HCT116 (cell line): ENCODE measurements at regions not wholly inside any gene's neighbourhood (a gene's known extent, or its start where the extent isn't known, plus 50 kb on each side); places are given as distances from the start of the nearest gene placed in this dataset.

ENCODE experiments used
- ATAC-seq: fragments of 200-7000 bp; cut with Tn5 transposase; 2 replicates; pipeline ENCODE4 v1.9.1; 2020; ENCODE audit warnings: mild to moderate bottlenecking, moderate library complexity
- BruUV-seq: library from RNA; stranded (reverse); fragments of 400-500 nt; replicated peaks from 2 replicates; lab custom pipeline; 2021; lab: Mats Ljungman, UMichigan
- CTCF ChIA-PET: fragments of 300-600 bp; sonication (Branson Sonifier 250); formaldehyde crosslinking; loops from one replicate; lab custom pipeline; 2021; ENCODE audit warnings: antibody characterized with exemption; lab: Charles Lee
- POLR2A ChIA-PET: fragments of 300-600, 350-600 bp; sonication (Branson Sonifier 250); formaldehyde crosslinking; loops from one replicate; lab custom pipeline; 2021; ENCODE audit warnings: antibody characterized with exemption; lab: Charles Lee
- RAD21 ChIA-PET, 2 experiments: fragments of 300-600 bp; sonication (Branson Sonifier 250); formaldehyde crosslinking; loops; one replicate each; lab custom pipeline; 2023; ENCODE audit warnings: low total read pairs in 2 of 2; ENCODE audit not compliant: uncharacterized antibody in 2 of 2, unreplicated experiment in 2 of 2, low non-redundant PET in 1 of 2; lab: Charles Lee
- DNase-seq: peaks from one replicate; pipeline ENCODE4 v3.0.0-alpha.2; 2010; ENCODE audit warnings: low read depth, low spot score
- H2AFZ ChIP-seq: fragments of 200-600 bp; shearing (Covaris generic), sonication (generic); 2 replicates; pipeline ENCODE4 v1.6.1; 2017; ENCODE audit warnings: low read depth, mixed run types, mixed read lengths, antibody characterized with exemption, low read length; ENCODE audit not compliant: poor library complexity, severe bottlenecking
- H3K27ac ChIP-seq: 2 replicates; pipeline ENCODE4 v1.5.1; 2012; ENCODE audit warnings: low read depth, low read length
- H3K27me3 ChIP-seq: fragments of 200-600 bp; sonication (generic); 2 replicates; pipeline ENCODE4 v1.6.1; 2016; ENCODE audit warnings: mixed run types, low read length, mixed read lengths; ENCODE audit not compliant: insufficient read depth
- H3K36me3 ChIP-seq, 2 experiments: fragments of 200-500 bp in 1 of 2; fragments of 200-600 bp in 1 of 2; sonication (Bioruptor generic) in 1 of 2; sonication (generic) in 1 of 2; 2 replicates each; pipeline versions ENCODE4 v1.5.1 to v1.6.1; 2014 to 2016; ENCODE audit warnings: low read length in 2 of 2, inconsistent platforms in 1 of 2, mixed read lengths in 1 of 2, mixed run types in 1 of 2; ENCODE audit not compliant: insufficient read depth in 2 of 2, control insufficient read depth in 1 of 2
- H3K4me1 ChIP-seq, 2 experiments: fragments of 200-600 bp in 1 of 2; sonication (generic) in 1 of 2; 2 replicates each; pipeline versions ENCODE4 v1.5.1 to v1.6.1; 2012 to 2017; ENCODE audit warnings: low read length in 2 of 2, inconsistent platforms in 1 of 2, mild to moderate bottlenecking in 1 of 2, mixed read lengths in 1 of 2, mixed run types in 1 of 2, moderate library complexity in 1 of 2; ENCODE audit not compliant: insufficient read depth in 2 of 2, control insufficient read depth in 1 of 2
- H3K4me2 ChIP-seq: fragments of 200-600 bp; sonication (generic); 2 replicates; pipeline ENCODE4 v1.6.1; 2017; ENCODE audit warnings: mixed run types, low read length, mixed read lengths
- H3K4me3 ChIP-seq, 2 experiments: fragments of 200-600 bp in 1 of 2; sonication (generic) in 1 of 2; replicated peaks in 1 of 2; 2 replicates each; pipeline ENCODE4 v1.5.1; 2011 to 2016; ENCODE audit warnings: low read length in 2 of 2, control low read depth in 1 of 2, low read depth in 1 of 2, mild to moderate bottlenecking in 1 of 2, mixed read lengths in 1 of 2, mixed run types in 1 of 2
- H3K79me2 ChIP-seq: fragments of 200-600 bp; sonication (generic); 2 replicates; pipeline ENCODE4 v1.6.1; 2017; ENCODE audit warnings: mild to moderate bottlenecking, mixed run types, low read length, moderate library complexity, mixed read lengths; ENCODE audit not compliant: insufficient read depth
- H3K9ac ChIP-seq: fragments of 200-600 bp; sonication (generic); 2 replicates; pipeline ENCODE4 v1.6.1; 2016; ENCODE audit warnings: low read length, mixed read lengths
- H3K9me2 ChIP-seq: fragments of 200-600 bp; sonication (generic), shearing (Covaris generic); 2 replicates; pipeline ENCODE4 v1.6.1; 2017; ENCODE audit warnings: mixed run types, mild to moderate bottlenecking, moderate library complexity; ENCODE audit not compliant: insufficient read depth
- H3K9me3 ChIP-seq, 2 experiments: fragments of 200-500 bp in 1 of 2; fragments of 200-600 bp in 1 of 2; sonication (Bioruptor generic) in 1 of 2; sonication (generic) in 1 of 2; 2 replicates each; pipeline ENCODE4 v1.6.1; 2014 to 2017; ENCODE audit warnings: low read length in 2 of 2, mixed read lengths in 2 of 2, inconsistent platforms in 1 of 2, low read depth in 1 of 2, mild to moderate bottlenecking in 1 of 2, mixed run types in 1 of 2, moderate library complexity in 1 of 2; ENCODE audit not compliant: control insufficient read depth in 1 of 2, insufficient read depth in 1 of 2
- H4K20me1 ChIP-seq: fragments of 200-600 bp; sonication (generic), shearing (Covaris generic); 2 replicates; pipeline ENCODE4 v1.6.1; 2017; ENCODE audit warnings: mixed run types, mild to moderate bottlenecking, moderate library complexity; ENCODE audit not compliant: insufficient read depth
- ATF3 ChIP-seq: IDR thresholded peaks from 2 replicates; pipeline ENCODE4 v1.6.1; 2012
- CBX3 ChIP-seq: IDR thresholded peaks from 2 replicates; pipeline ENCODE4 v1.6.1; 2012; ENCODE audit warnings: low read depth
- CEBPB ChIP-seq: IDR thresholded peaks from 2 replicates; pipeline ENCODE4 v1.6.1; 2012; ENCODE audit warnings: low read depth
- EGR1 ChIP-seq: IDR thresholded peaks from 2 replicates; pipeline ENCODE4 v1.6.1; 2012; ENCODE audit warnings: low read depth
- ELF1 ChIP-seq: IDR thresholded peaks from 2 replicates; pipeline ENCODE4 v1.6.1; 2012; ENCODE audit warnings: low read depth, borderline replicate concordance
- EZH2 ChIP-seq: fragments of 200-600 bp; sonication (generic); IDR thresholded peaks from 2 replicates; pipeline ENCODE4 v1.6.1; 2017; ENCODE audit warnings: antibody characterized with exemption, mixed run types
- EZH2phosphoT487 ChIP-seq: fragments of 200-600 bp; IDR thresholded peaks from 2 replicates; pipeline ENCODE4 v1.6.1; 2018; ENCODE audit warnings: antibody characterized with exemption, borderline replicate concordance
- FOSL1 ChIP-seq: IDR thresholded peaks from 2 replicates; pipeline ENCODE4 v1.6.1; 2012; ENCODE audit warnings: low read depth
- JUND ChIP-seq: IDR thresholded peaks from 2 replicates; pipeline ENCODE4 v1.6.1; 2012
- MAX ChIP-seq: IDR thresholded peaks from 2 replicates; pipeline ENCODE4 v1.6.1; 2012
- POLR2A ChIP-seq: IDR thresholded peaks from 2 replicates; pipeline ENCODE4 v1.7.0; 2011; ENCODE audit warnings: borderline replicate concordance; ENCODE audit not compliant: insufficient read depth, insufficient read length; ENCODE audit errors: extremely low read depth
- POLR2AphosphoS5 ChIP-seq: IDR thresholded peaks from 2 replicates; pipeline ENCODE4 v1.6.1; 2011; ENCODE audit warnings: mild to moderate bottlenecking, low read depth, low read length, moderate library complexity
- REST ChIP-seq: IDR thresholded peaks from 2 replicates; pipeline ENCODE4 v1.6.1; 2012; ENCODE audit warnings: low read depth
- SIN3A ChIP-seq: IDR thresholded peaks from 2 replicates; pipeline ENCODE4 v1.6.1; 2012; ENCODE audit warnings: low read depth
- SP1 ChIP-seq: IDR thresholded peaks from 2 replicates; pipeline ENCODE4 v1.6.1; 2012; ENCODE audit warnings: low read depth
- SRF ChIP-seq: IDR thresholded peaks from 2 replicates; pipeline ENCODE4 v1.6.1; 2012; ENCODE audit warnings: low read depth
- ZFX ChIP-seq: fragments of 450-650 bp; IDR thresholded peaks from 2 replicates; pipeline ENCODE4 v1.6.1; 2017
- intact Hi-C: fragments of 100-400 bp; cut with micrococcal nuclease; formaldehyde crosslinking; loops from 2 replicates; pipeline ENCODE4 v1.10.0; 2022
- TF ChIP-seq, protein P1 (sequence below): IDR thresholded peaks from 2 replicates; pipeline ENCODE4 v1.6.1; 2011; ENCODE audit warnings: mild to moderate bottlenecking, low read length, moderate library complexity; ENCODE audit not compliant: insufficient replicate concordance; ENCODE audit errors: extremely low read depth
- TF ChIP-seq, protein P2 (sequence below), 3 experiments: fragments of 200-600 bp in 1 of 3; sonication (generic) in 1 of 3; IDR thresholded peaks in 2 of 3; conservative IDR thresholded peaks in 1 of 3; 2 replicates each; pipeline ENCODE4 v1.5.1; 2012 to 2017; ENCODE audit warnings: low read depth in 2 of 3, low read length in 2 of 3, antibody characterized with exemption in 1 of 3, borderline replicate concordance in 1 of 3, control low read depth in 1 of 3, mild to moderate bottlenecking in 1 of 3, mixed read lengths in 1 of 3, mixed run types in 1 of 3, moderate library complexity in 1 of 3; ENCODE audit not compliant: insufficient read depth in 1 of 3

GRCh38 chr6:90428514-90428913, 131.9 kb upstream of the BACH2 start:
- CTCF ChIA-PET = no interaction called here
- DNase-seq = no peak
- H2AFZ ChIP-seq = no peak overlapping the region

More at GRCh38 chr6:90428514-90428913, 131.9 kb upstream of the BACH2 start:
- H3K9me2 ChIP-seq = no peaks in the 10 kb centered on the region
- intact Hi-C loops = no loop called here
- no peaks in the 10 kb centered on the region for H3K4me1 ChIP-seq
- no peak overlapping the region for H3K4me2 ChIP-seq
- H3K27ac ChIP-seq = no peak overlapping the region
- no peaks in the 10 kb centered on the region for H4K20me1 ChIP-seq
- H3K9ac ChIP-seq = no peak overlapping the region
- H3K79me2 ChIP-seq = no peaks in the 10 kb centered on the region
- H3K27me3 ChIP-seq = no peaks in the 10 kb centered on the region
- H3K4me3 ChIP-seq = no peak overlapping the region
- 0 out of 4 replicates have a peak, but pooled peaks cover 0 to 3% of the 10 kb centered on the region in 2 experiments for H3K9me3 ChIP-seq
- TF ChIP-seq ATF3 (no peak), JUND (no peak), EGR1 (no peak), POLR2A (no peak), CBX3 (no peak), EZH2phosphoT487 (no peak), SP1 (no peak), ELF1 (no peak), ZFX (no peak), MAX (no peak), POLR2AphosphoS5 (no peak), SIN3A (no peak), REST (no peak), SRF (no peak), EZH2 (no peak), CEBPB (no peak), FOSL1 (no peak)
- TF ChIP-seq, protein P1, sequence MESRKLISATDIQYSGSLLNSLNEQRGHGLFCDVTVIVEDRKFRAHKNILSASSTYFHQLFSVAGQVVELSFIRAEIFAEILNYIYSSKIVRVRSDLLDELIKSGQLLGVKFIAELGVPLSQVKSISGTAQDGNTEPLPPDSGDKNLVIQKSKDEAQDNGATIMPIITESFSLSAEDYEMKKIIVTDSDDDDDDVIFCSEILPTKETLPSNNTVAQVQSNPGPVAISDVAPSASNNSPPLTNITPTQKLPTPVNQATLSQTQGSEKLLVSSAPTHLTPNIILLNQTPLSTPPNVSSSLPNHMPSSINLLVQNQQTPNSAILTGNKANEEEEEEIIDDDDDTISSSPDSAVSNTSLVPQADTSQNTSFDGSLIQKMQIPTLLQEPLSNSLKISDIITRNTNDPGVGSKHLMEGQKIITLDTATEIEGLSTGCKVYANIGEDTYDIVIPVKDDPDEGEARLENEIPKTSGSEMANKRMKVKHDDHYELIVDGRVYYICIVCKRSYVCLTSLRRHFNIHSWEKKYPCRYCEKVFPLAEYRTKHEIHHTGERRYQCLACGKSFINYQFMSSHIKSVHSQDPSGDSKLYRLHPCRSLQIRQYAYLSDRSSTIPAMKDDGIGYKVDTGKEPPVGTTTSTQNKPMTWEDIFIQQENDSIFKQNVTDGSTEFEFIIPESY = no peak
- TF ChIP-seq, protein P2, sequence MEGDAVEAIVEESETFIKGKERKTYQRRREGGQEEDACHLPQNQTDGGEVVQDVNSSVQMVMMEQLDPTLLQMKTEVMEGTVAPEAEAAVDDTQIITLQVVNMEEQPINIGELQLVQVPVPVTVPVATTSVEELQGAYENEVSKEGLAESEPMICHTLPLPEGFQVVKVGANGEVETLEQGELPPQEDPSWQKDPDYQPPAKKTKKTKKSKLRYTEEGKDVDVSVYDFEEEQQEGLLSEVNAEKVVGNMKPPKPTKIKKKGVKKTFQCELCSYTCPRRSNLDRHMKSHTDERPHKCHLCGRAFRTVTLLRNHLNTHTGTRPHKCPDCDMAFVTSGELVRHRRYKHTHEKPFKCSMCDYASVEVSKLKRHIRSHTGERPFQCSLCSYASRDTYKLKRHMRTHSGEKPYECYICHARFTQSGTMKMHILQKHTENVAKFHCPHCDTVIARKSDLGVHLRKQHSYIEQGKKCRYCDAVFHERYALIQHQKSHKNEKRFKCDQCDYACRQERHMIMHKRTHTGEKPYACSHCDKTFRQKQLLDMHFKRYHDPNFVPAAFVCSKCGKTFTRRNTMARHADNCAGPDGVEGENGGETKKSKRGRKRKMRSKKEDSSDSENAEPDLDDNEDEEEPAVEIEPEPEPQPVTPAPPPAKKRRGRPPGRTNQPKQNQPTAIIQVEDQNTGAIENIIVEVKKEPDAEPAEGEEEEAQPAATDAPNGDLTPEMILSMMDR (IDR thresholded peaks at IDR 0.05 in 2 of 3, conservative IDR thresholded peaks at IDR 0.05 in 1 of 3; ENCODE audit: borderline replicate concordance in 1 of 3, insufficient read depth in 1 of 3, low read depth in 2 of 3, low read length in 2 of 3) = no peak
- no peak for ATAC-seq
- no peaks in the 10 kb centered on the region for H3K36me3 ChIP-seq
- no TSS peak for BruUV-seq
- ChIA-PET RAD21 (no interaction called here), POLR2A (no interaction called here)
